Naive thymus-derived CD8-positive, alpha-beta T cell (primary cell): ENCODE measurements at regions not wholly inside any gene's neighbourhood (a gene's known extent, or its start where the extent isn't known, plus 50 kb on each side); places are given as distances from the start of the nearest gene placed in this dataset.

Experiments
- ATAC-seq, 2 donors: fragments of 150-1000 bp; cut with Tn5 transposase in 1 of 2; sonication (Bioruptor Pico), chemical (Tn5 transposase) in 1 of 2; 1 replicate in 1 of 2; 2 replicates in 1 of 2; pipeline ENCODE4 v1.10.0; 2021; ENCODE audit warnings: mild to moderate bottlenecking in 2 of 2, moderate library complexity in 2 of 2
- POLR2A ChIA-PET: fragments of 350-600 bp; sonication (Branson Sonifier 250); formaldehyde crosslinking; loops from one replicate; lab custom pipeline; 2021; ENCODE audit warnings: antibody characterized with exemption; lab: Charles Lee
- DNase-seq, 10 donors: peaks; one replicate each; pipeline versions ENCODE4 v3.0.0 to v3.0.0-alpha.2; 2020 to 2022
- H3K27ac Mint-ChIP-seq, 10 donors: one replicate each; pipeline ENCODE4 v1.8.0; 2020 to 2022; ENCODE audit warnings: mild to moderate bottlenecking in 10 of 10, mixed read lengths in 10 of 10, moderate library complexity in 4 of 10, inconsistent platforms in 1 of 10
- H3K27me3 Mint-ChIP-seq, 5 donors: one replicate each; pipeline ENCODE4 v1.8.0; 2021 to 2022; ENCODE audit warnings: mixed read lengths in 5 of 5
- H3K36me3 Mint-ChIP-seq, 3 donors: one replicate each; pipeline ENCODE4 v1.8.0; 2020 to 2022; ENCODE audit warnings: mixed read lengths in 3 of 3, mild to moderate bottlenecking in 2 of 3, inconsistent platforms in 1 of 3
- H3K4me1 Mint-ChIP-seq, 4 donors: one replicate each; pipeline ENCODE4 v1.8.0; 2021 to 2022; ENCODE audit warnings: mixed read lengths in 4 of 4
- H3K4me3 Mint-ChIP-seq, 10 donors: one replicate each; pipeline ENCODE4 v1.8.0; 2020 to 2022; ENCODE audit warnings: mild to moderate bottlenecking in 10 of 10, mixed read lengths in 10 of 10, moderate library complexity in 6 of 10, inconsistent platforms in 1 of 10
- H3K9me3 Mint-ChIP-seq, 9 donors: one replicate each; pipeline ENCODE4 v1.8.0; 2020 to 2022; ENCODE audit warnings: mixed read lengths in 9 of 9, mild to moderate bottlenecking in 3 of 9, inconsistent platforms in 1 of 9, moderate library complexity in 1 of 9

DNA sequence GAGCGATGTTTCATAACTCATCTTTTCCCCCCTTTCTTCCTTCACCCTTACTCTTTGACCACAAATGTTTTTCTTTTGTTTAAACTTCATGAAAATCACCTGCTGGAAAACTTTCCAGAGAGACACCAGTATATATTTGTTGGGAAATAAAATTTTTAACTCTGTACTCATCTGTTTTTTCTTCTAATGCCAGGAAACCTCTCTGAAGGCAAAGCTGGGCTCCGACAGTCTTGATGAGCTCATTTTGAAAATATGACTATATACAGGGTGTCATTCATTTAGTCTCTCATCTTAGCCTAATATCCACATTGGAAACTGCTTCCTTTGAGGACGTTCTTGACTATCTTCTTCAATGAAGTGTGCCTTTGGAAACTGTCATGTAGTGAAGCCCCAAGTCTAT, 339.6 kb upstream of the ROBO2 start:
- peaks cover 7 to 40% (median 10%) of the 10 kb centered on the region in 9 donors for H3K9me3 Mint-ChIP-seq
- DNase-seq (no peak), ATAC-seq (no peak)
- no peaks in the 10 kb centered on the region for H3K4me1 Mint-ChIP-seq
- peaks cover 0 to 5% (median 0%) of the 10 kb centered on the region in 3 donors for H3K36me3 Mint-ChIP-seq
- H3K4me3 Mint-ChIP-seq: no peak overlapping the region
- no peak overlapping the region for H3K27ac Mint-ChIP-seq
- POLR2A ChIA-PET: no interaction called here
- H3K27me3 Mint-ChIP-seq: no peaks in the 10 kb centered on the region

GRCh38 chr3:76702676-76703075, 337.2 kb upstream of the ROBO2 start:
- Mint-ChIP-seq H3K36me3 (peaks cover 0 to 5% (median 0%) of the 10 kb centered on the region in 3 donors), H3K9me3 (peaks cover 7 to 29% (median 10%) of the 10 kb centered on the region in 9 donors), H3K4me1 (no peaks in the 10 kb centered on the region), H3K27me3 (no peaks in the 10 kb centered on the region), H3K4me3 (no peak overlapping the region), H3K27ac (no peak overlapping the region)
- POLR2A ChIA-PET: no interaction called here
- ATAC-seq: no peak
- DNase-seq: no peak

DNA sequence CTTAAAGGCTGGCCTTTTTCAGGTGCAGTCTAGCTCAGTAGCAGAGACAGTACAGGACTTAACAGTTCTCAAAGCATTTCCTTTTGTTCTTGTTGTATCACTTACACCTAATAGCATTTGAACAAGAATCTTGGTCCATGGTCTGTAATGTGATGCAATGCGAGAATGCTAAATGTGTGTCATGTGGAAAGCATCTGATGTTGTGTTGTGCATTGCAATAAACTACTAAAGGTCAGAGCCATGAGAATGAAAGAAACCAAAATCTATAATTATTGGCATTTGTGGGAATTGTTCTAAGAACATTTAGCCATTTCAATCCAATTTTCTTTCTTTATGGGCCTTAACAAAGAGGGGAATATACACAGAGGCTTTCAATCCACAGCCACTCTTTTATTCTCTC, 324.5 kb upstream of the ROBO2 start:
- Mint-ChIP-seq H3K27me3 (no peaks in the 10 kb centered on the region), H3K4me3 (no peak overlapping the region), H3K27ac (no peak overlapping the region), H3K4me1 (no peaks in the 10 kb centered on the region), H3K9me3 (peaks cover 0 to 18% (median 7%) of the 10 kb centered on the region in 9 donors), H3K36me3 (no peaks in the 10 kb centered on the region)
- ATAC-seq (no peak), DNase-seq (no peak)
- POLR2A ChIA-PET: no interaction called here

DNA sequence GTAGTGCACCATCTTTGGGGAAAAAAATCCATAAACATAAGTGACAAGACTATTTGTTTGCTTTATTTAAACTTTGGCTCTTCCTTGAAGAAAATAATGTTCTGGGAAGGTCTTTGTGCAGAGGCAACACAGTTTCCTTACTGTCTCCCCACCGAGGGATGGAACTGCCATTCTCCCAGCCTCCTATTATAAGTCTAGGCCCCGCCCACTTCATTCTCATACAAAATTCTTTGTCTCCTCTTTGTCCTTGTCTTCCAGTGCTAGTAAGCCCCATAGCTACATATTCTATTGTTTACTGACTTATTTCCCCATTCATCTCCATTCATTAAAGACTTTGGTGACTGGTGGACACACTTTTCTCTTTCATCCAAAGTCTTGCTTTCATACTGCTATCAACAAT, 316.5 kb upstream of the ROBO2 start:
- no peak for DNase-seq
- Mint-ChIP-seq H3K4me3 (no peak overlapping the region), H3K4me1 (no peaks in the 10 kb centered on the region), H3K27ac (no peak overlapping the region), H3K9me3 (peaks cover 1 to 33% (median 10%) of the 10 kb centered on the region in 9 donors), H3K36me3 (no peaks in the 10 kb centered on the region), H3K27me3 (no peaks in the 10 kb centered on the region)
- POLR2A ChIA-PET: no interaction called here
- ATAC-seq: no peak

- no peaks in the 10 kb centered on the region for H3K36me3 Mint-ChIP-seq
- peaks cover 1 to 33% (median 10%) of the 10 kb centered on the region in 9 donors for H3K9me3 Mint-ChIP-seq
- H3K27me3 Mint-ChIP-seq: no peaks in the 10 kb centered on the region
- ATAC-seq (no peak), DNase-seq (no peak)
- POLR2A ChIA-PET: no interaction called here
- H3K27ac Mint-ChIP-seq: no peak overlapping the region
- H3K4me1 Mint-ChIP-seq: no peaks in the 10 kb centered on the region
- H3K4me3 Mint-ChIP-seq: no peak overlapping the region
Measured at GRCh38 chr3:76724075-76724474, 315.8 kb upstream of the ROBO2 start.

DNA sequence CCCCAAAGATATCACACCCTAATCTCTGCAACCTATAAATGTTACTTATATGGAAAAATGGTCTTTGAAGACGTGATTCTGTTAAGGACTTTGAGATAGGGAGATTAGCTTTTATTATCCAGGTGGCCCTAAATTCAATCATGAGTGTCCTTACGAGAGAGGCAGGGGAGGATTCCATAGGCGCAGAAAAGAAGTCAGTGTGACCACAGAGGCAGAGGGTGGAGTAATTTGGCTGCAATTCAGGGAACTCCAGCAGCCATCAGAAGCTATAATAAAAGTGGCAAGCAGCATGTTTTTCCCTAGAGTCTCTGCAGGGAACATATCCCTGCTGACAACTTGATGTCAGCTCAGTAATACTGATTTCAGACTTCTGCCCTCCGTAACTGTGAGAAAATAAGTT, 315.2 kb upstream of the ROBO2 start:
- Mint-ChIP-seq H3K4me1 (no peaks in the 10 kb centered on the region), H3K9me3 (peaks cover 1 to 33% (median 10%) of the 10 kb centered on the region in 9 donors), H3K36me3 (no peaks in the 10 kb centered on the region), H3K27ac (no peak overlapping the region), H3K4me3 (no peak overlapping the region), H3K27me3 (no peaks in the 10 kb centered on the region)
- DNase-seq (no peak), ATAC-seq (no peak)
- POLR2A ChIA-PET: no interaction called here

- Mint-ChIP-seq H3K36me3 (no peaks in the 10 kb centered on the region), H3K27me3 (no peaks in the 10 kb centered on the region), H3K4me1 (no peaks in the 10 kb centered on the region), H3K4me3 (no peak overlapping the region), H3K9me3 (peaks cover 0 to 33% (median 11%) of the 10 kb centered on the region in 9 donors), H3K27ac (no peak overlapping the region)
- POLR2A ChIA-PET: no interaction called here
- no peak for DNase-seq
- ATAC-seq: no peak
Measured at GRCh38 chr3:76726034-76726433, 313.9 kb upstream of the ROBO2 start.

GRCh38 chr3:76728426-76728825, 311.5 kb upstream of the ROBO2 start:
- Mint-ChIP-seq H3K27ac (no peak overlapping the region), H3K4me1 (no peaks in the 10 kb centered on the region), H3K27me3 (no peaks in the 10 kb centered on the region), H3K4me3 (no peak overlapping the region), H3K9me3 (peaks cover 3 to 36% (median 12%) of the 10 kb centered on the region in 9 donors), H3K36me3 (no peaks in the 10 kb centered on the region)
- POLR2A ChIA-PET: no interaction called here
- no peak for ATAC-seq
- no peak for DNase-seq

- Mint-ChIP-seq H3K36me3 (no peaks in the 10 kb centered on the region), H3K27me3 (no peaks in the 10 kb centered on the region), H3K4me3 (no peak overlapping the region), H3K4me1 (no peaks in the 10 kb centered on the region), H3K9me3 (peaks cover 9 to 31% (median 12%) of the 10 kb centered on the region in 9 donors), H3K27ac (no peak overlapping the region)
- ATAC-seq (no peak), DNase-seq (no peak)
- POLR2A ChIA-PET: no interaction called here
Measured at GRCh38 chr3:76731471-76731870, 308.4 kb upstream of the ROBO2 start.

- POLR2A ChIA-PET: no interaction called here
- peaks cover 0 to under 1% (median 0%) of the 10 kb centered on the region in 3 donors for H3K36me3 Mint-ChIP-seq
- DNase-seq: no peak
- no peak overlapping the region for H3K27ac Mint-ChIP-seq
- H3K9me3 Mint-ChIP-seq: peaks cover 9 to 34% (median 14%) of the 10 kb centered on the region in 9 donors
- H3K27me3 Mint-ChIP-seq: no peaks in the 10 kb centered on the region
- no peak for ATAC-seq
- no peaks in the 10 kb centered on the region for H3K4me1 Mint-ChIP-seq
- no peak overlapping the region for H3K4me3 Mint-ChIP-seq
Measured at GRCh38 chr3:76733073-76733759, 306.7 kb upstream of the ROBO2 start.

DNA sequence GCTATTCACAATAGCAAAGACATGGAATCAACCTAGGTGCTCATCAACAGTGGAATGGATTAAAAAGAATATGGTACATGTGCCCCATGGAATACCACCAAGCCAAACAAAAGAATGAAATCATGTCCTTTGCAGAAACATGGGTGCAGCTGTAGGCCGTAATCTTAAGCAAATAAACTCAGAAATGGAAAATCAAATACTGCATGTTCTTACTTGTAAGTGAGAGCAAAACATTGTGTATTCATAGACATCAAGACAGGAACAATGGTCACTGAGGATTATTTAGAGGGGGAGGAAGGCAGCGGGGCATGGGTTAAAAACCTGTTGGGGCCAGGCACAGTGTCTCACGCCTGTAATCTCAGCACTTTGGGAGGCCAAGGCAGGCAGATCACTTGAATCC, 304.7 kb upstream of the ROBO2 start:
- Mint-ChIP-seq H3K4me3 (no peak overlapping the region), H3K27ac (no peak overlapping the region), H3K9me3 (peaks cover 12 to 37% (median 22%) of the 10 kb centered on the region in 9 donors), H3K36me3 (peaks cover 0 to 7% (median 0%) of the 10 kb centered on the region in 3 donors), H3K27me3 (no peaks in the 10 kb centered on the region), H3K4me1 (no peaks in the 10 kb centered on the region)
- POLR2A ChIA-PET: no interaction called here
- DNase-seq (no peak), ATAC-seq (no peak)

- Mint-ChIP-seq H3K27ac (no peak overlapping the region), H3K4me1 (no peaks in the 10 kb centered on the region), H3K9me3 (peaks cover 1 to 20% (median 5%) of the 10 kb centered on the region in 9 donors), H3K4me3 (no peak overlapping the region), H3K36me3 (no peaks in the 10 kb centered on the region), H3K27me3 (no peaks in the 10 kb centered on the region)
- DNase-seq: no peak
- ATAC-seq: no peak
- POLR2A ChIA-PET: no interaction called here
Measured at GRCh38 chr3:76753599-76753998, 286.3 kb upstream of the ROBO2 start.

DNA sequence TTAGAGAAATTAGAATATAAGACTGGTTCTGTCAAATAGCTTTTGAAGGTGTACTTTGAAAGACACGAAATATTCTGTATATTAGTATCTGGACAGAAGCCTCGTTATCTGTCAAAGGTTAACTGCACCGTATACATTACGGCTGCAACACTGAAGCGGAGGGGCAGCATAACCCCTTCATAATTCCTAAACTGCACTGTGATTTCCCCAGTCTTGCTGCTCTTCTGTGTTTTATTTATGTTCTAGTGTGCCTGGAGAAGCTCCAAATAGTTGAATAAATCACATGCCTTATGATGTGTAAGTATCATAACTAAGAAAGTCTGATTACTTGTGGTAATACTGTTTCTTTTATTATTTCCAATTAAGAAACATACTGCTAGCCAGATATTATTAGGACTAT, 285.7 kb upstream of the ROBO2 start:
- no peak for ATAC-seq
- POLR2A ChIA-PET: no interaction called here
- H3K4me1 Mint-ChIP-seq: no peaks in the 10 kb centered on the region
- H3K27me3 Mint-ChIP-seq: no peaks in the 10 kb centered on the region
- no peaks in the 10 kb centered on the region for H3K36me3 Mint-ChIP-seq
- DNase-seq: no peak
- H3K4me3 Mint-ChIP-seq: no peak overlapping the region
- H3K9me3 Mint-ChIP-seq: peaks cover 1 to 26% (median 5%) of the 10 kb centered on the region in 9 donors
- no peak overlapping the region for H3K27ac Mint-ChIP-seq

GRCh38 chr3:76756577-76756976, 283.3 kb upstream of the ROBO2 start:
- ATAC-seq: no peak
- H3K4me1 Mint-ChIP-seq: no peaks in the 10 kb centered on the region
- H3K9me3 Mint-ChIP-seq: peaks cover 1 to 34% (median 6%) of the 10 kb centered on the region in 9 donors
- DNase-seq: no peak
- H3K4me3 Mint-ChIP-seq: no peak overlapping the region
- H3K27me3 Mint-ChIP-seq: no peaks in the 10 kb centered on the region
- H3K27ac Mint-ChIP-seq: no peak overlapping the region
- POLR2A ChIA-PET: no interaction called here
- no peaks in the 10 kb centered on the region for H3K36me3 Mint-ChIP-seq
